Testis (tissue), 2 donors: ENCODE measurements at regions not wholly inside any gene's neighbourhood (a gene's known extent, or its start where the extent isn't known, plus 50 kb on each side); places are given as distances from the start of the nearest gene placed in this dataset.
"Not testable (repeated sequence)": the region's sequence is repeated elsewhere in the genome, so short reads cannot be mapped to it uniquely, and the experiment has no call there.

Experiments
- POLR2A ChIP-seq: fragments of 450-650 bp; IDR thresholded peaks from one replicate; pipeline ENCODE4 v1.6.1; 2017; ENCODE audit warnings: antibody characterized with exemption, mild to moderate bottlenecking, moderate library complexity
- TF ChIP-seq, protein P1 (sequence below), 3 experiments: fragments of 450-650 bp in 2 of 3; fragments of 200-600 bp in 1 of 3; sonication (generic) in 1 of 3; IDR thresholded peaks; one replicate each; pipeline ENCODE4 v1.5.1; 2016 to 2019; ENCODE audit warnings: antibody characterized with exemption in 3 of 3, mild to moderate bottlenecking in 2 of 3, moderate library complexity in 1 of 3

DNA sequence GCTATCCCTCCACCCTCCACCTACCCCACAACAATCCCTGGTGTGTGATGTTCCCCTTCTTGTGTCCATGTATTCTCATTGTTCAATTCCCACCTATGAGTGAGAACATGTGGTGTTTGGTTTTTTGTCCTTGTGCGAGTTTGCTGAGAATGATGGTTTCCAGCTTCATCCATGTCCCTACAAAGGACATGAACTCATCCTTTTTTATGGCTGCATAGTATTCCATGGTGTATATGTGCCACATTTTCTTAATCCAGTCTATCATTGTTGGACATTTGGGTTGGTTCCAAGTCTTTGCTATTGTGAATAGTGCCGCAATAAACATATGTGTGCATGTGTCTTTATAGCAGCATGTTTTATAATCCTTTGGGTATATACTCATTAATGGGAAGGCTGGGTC is 1117.6 kb downstream of the DNAJB9 start:
- TF ChIP-seq, protein P1, sequence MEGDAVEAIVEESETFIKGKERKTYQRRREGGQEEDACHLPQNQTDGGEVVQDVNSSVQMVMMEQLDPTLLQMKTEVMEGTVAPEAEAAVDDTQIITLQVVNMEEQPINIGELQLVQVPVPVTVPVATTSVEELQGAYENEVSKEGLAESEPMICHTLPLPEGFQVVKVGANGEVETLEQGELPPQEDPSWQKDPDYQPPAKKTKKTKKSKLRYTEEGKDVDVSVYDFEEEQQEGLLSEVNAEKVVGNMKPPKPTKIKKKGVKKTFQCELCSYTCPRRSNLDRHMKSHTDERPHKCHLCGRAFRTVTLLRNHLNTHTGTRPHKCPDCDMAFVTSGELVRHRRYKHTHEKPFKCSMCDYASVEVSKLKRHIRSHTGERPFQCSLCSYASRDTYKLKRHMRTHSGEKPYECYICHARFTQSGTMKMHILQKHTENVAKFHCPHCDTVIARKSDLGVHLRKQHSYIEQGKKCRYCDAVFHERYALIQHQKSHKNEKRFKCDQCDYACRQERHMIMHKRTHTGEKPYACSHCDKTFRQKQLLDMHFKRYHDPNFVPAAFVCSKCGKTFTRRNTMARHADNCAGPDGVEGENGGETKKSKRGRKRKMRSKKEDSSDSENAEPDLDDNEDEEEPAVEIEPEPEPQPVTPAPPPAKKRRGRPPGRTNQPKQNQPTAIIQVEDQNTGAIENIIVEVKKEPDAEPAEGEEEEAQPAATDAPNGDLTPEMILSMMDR (IDR thresholded peaks at IDR 0.05): not testable (repeated sequence)
- not testable (repeated sequence) for TF ChIP-seq POLR2A
